ENCODE measurements at regions not wholly inside any gene's neighbourhood (a gene's known extent, or its start where the extent isn't known, plus 50 kb on each side); places are given as distances from the start of the nearest gene placed in this dataset.
A peak's percentile ranks its signal among the peaks of the same experiment; 100 is the strongest.
"Not testable (repeated sequence)": the region's sequence is repeated elsewhere in the genome, so short reads cannot be mapped to it uniquely, and the experiment has no call there.

GRCh38 chr4:18214411-18215055, 193.0 kb upstream of the LCORL start:
- FAIRE-seq, result no peak
- DNase-seq (ENCODE audit: low spot score), result no peak

- no peak for FAIRE-seq
- DNase-seq (ENCODE audit: low spot score), result no peak
Observed at GRCh38 chr4:18213576-18214198, 192.1 kb upstream of the LCORL start.

- DNase-seq (ENCODE audit: low spot score) (no peak), FAIRE-seq (no peak)
Observed at GRCh38 chr4:18209448-18209847, 187.9 kb upstream of the LCORL start.

GRCh38 chr4:18203966-18204365, 182.4 kb upstream of the LCORL start:
- no peak for DNase-seq (ENCODE audit: low spot score)
- no peak for FAIRE-seq

GRCh38 chr4:18202486-18202885, 180.9 kb upstream of the LCORL start:
- FAIRE-seq, result no peak
- DNase-seq (ENCODE audit: low spot score), result no peak

- FAIRE-seq (no peak), DNase-seq (ENCODE audit: low spot score) (no peak)
Observed at GRCh38 chr4:18201885-18202284, 180.3 kb upstream of the LCORL start.

- DNase-seq (ENCODE audit: low spot score) (no peak), FAIRE-seq (no peak)
Observed at GRCh38 chr4:18198653-18199052, 177.1 kb upstream of the LCORL start.

GRCh38 chr4:18197467-18197866, 175.9 kb upstream of the LCORL start:
- DNase-seq (ENCODE audit: low spot score) (no peak), FAIRE-seq (no peak)

GRCh38 chr4:18194278-18194677, 172.7 kb upstream of the LCORL start:
- DNase-seq (ENCODE audit: low spot score), result no peak
- FAIRE-seq, result no peak

GRCh38 chr4:18192901-18193300, 171.3 kb upstream of the LCORL start:
- FAIRE-seq (no peak), DNase-seq (ENCODE audit: low spot score) (no peak)

- FAIRE-seq (no peak), DNase-seq (ENCODE audit: low spot score) (no peak)
Observed at GRCh38 chr4:18185491-18185890, 163.9 kb upstream of the LCORL start.

GRCh38 chr4:18180892-18181291, 159.3 kb upstream of the LCORL start:
- no peak for FAIRE-seq
- no peak for DNase-seq (ENCODE audit: low spot score)

GRCh38 chr4:18180122-18180521, 158.6 kb upstream of the LCORL start:
- DNase-seq (ENCODE audit: low spot score), result no peak
- FAIRE-seq, result no peak

GRCh38 chr4:18171896-18172295, 150.3 kb upstream of the LCORL start:
- no peak for FAIRE-seq
- DNase-seq (ENCODE audit: low spot score), result no peak

GRCh38 chr4:18167831-18168230, 146.3 kb upstream of the LCORL start:
- FAIRE-seq (no peak), DNase-seq (ENCODE audit: low spot score) (no peak)

- FAIRE-seq (no peak), DNase-seq (ENCODE audit: low spot score) (no peak)
Observed at GRCh38 chr4:18166925-18167324, 145.4 kb upstream of the LCORL start.

- DNase-seq (ENCODE audit: low spot score) (no peak), FAIRE-seq (no peak)
Observed at GRCh38 chr4:18162453-18162852, 140.9 kb upstream of the LCORL start.

GRCh38 chr4:18159117-18159912, 137.8 kb upstream of the LCORL start:
- DNase-seq (ENCODE audit: low spot score); FAIRE-seq: not testable (repeated sequence)

- FAIRE-seq (no peak), DNase-seq (ENCODE audit: low spot score) (peak; percentile 25)
Observed at GRCh38 chr4:18155067-18156041, 133.8 kb upstream of the LCORL start.

GRCh38 chr4:18138076-18138665, 116.6 kb upstream of the LCORL start:
- DNase-seq (ENCODE audit: low spot score) (no peak), FAIRE-seq (no peak)

GRCh38 chr4:18134111-18134510, 112.6 kb upstream of the LCORL start:
- no peak for DNase-seq (ENCODE audit: low spot score)
- FAIRE-seq, result no peak

Data from RCC 7860 (cell line).